ENCODE measurements at regions not wholly inside any gene's neighbourhood (a gene's known extent, or its start where the extent isn't known, plus 50 kb on each side); places are given as distances from the start of the nearest gene placed in this dataset.

- no peak overlapping the region for H2BK120ac ChIP-seq (ENCODE audit: insufficient read depth, low read length, poor library complexity)
- no peak overlapping the region for H3K14ac ChIP-seq (ENCODE audit: low read length)
- H2AFZ ChIP-seq (ENCODE audit: insufficient read depth, low read length, poor library complexity) = no peak overlapping the region
- no peaks in the 10 kb centered on the region for H3K4me1 ChIP-seq (ENCODE audit: control insufficient read depth in 1 of 2, insufficient read depth in 2 of 2, low read length in 2 of 2)
- H3K27ac ChIP-seq (ENCODE audit: low read depth, low read length) = no peak overlapping the region
- H3K36me3 ChIP-seq (ENCODE audit: control insufficient read depth in 1 of 2, insufficient read depth in 2 of 2, low read length in 2 of 2) = no peaks in the 10 kb centered on the region
- no peak overlapping the region for H3K4me2 ChIP-seq (ENCODE audit: low read length)
- no peak overlapping the region for H2AK5ac ChIP-seq (ENCODE audit: low read length)
- H4K12ac ChIP-seq (ENCODE audit: low read depth, low read length) = no peak overlapping the region
- no peak overlapping the region for H3K9ac ChIP-seq (ENCODE audit: low read length)
- no peaks in the 10 kb centered on the region for H3K79me2 ChIP-seq (ENCODE audit: control insufficient read depth, insufficient read depth, low read length, poor library complexity)
- no peaks in the 10 kb centered on the region for H3K9me3 ChIP-seq (ENCODE audit: insufficient read depth, low read depth, low read length)
- no peak overlapping the region for H2BK12ac ChIP-seq (ENCODE audit: low read length)
- WGBS (ENCODE audit: extremely low coverage, insufficient coverage, insufficient read length) = no CpG with 5 or more reads among the region's 5 CpGs
- H3K4me3 ChIP-seq (ENCODE audit: low read depth, low read length) = no peak overlapping the region
- H3K4ac ChIP-seq (ENCODE audit: low read depth, low read length) = no peak overlapping the region
- H3K27me3 ChIP-seq (ENCODE audit: insufficient read depth, low read length) = no peaks in the 10 kb centered on the region
- H4K8ac ChIP-seq (ENCODE audit: low read depth, low read length) = no peak overlapping the region
- no peaks in the 10 kb centered on the region for H3K79me1 ChIP-seq (ENCODE audit: low read length)
- no peak overlapping the region for H3K23ac ChIP-seq (ENCODE audit: low read length)
- DNase-seq = no peak
- H2BK5ac ChIP-seq (ENCODE audit: low read depth, low read length, poor library complexity) = no peak overlapping the region
- no peak overlapping the region for H4K91ac ChIP-seq (ENCODE audit: low read depth, low read length)
- H3K18ac ChIP-seq (ENCODE audit: low read length) = no peak overlapping the region
These were observed 272.8 kb downstream of the FIGN start for GRCh38 chr2:163462993-163463392.

GRCh38 chr2:163459986-163460385 lies 275.8 kb downstream of the FIGN start:
- no peak overlapping the region for H3K9ac ChIP-seq (ENCODE audit: low read length)
- H2BK12ac ChIP-seq (ENCODE audit: low read length) = no peak overlapping the region
- H3K18ac ChIP-seq (ENCODE audit: low read length) = no peak overlapping the region
- H2AK5ac ChIP-seq (ENCODE audit: low read length) = no peak overlapping the region
- no peak overlapping the region for H4K91ac ChIP-seq (ENCODE audit: low read depth, low read length)
- no CpG with 5 or more reads among the region's 9 CpGs for WGBS (ENCODE audit: extremely low coverage, insufficient coverage, insufficient read length)
- H2AFZ ChIP-seq (ENCODE audit: insufficient read depth, low read length, poor library complexity) = no peak overlapping the region
- no peak overlapping the region for H3K23ac ChIP-seq (ENCODE audit: low read length)
- no peak overlapping the region for H2BK120ac ChIP-seq (ENCODE audit: insufficient read depth, low read length, poor library complexity)
- no peak overlapping the region for H2BK5ac ChIP-seq (ENCODE audit: low read depth, low read length, poor library complexity)
- H3K4me1 ChIP-seq (ENCODE audit: control insufficient read depth in 1 of 2, insufficient read depth in 2 of 2, low read length in 2 of 2) = no peaks in the 10 kb centered on the region
- H3K27ac ChIP-seq (ENCODE audit: low read depth, low read length) = no peak overlapping the region
- H3K27me3 ChIP-seq (ENCODE audit: insufficient read depth, low read length) = no peaks in the 10 kb centered on the region
- no peak overlapping the region for H4K12ac ChIP-seq (ENCODE audit: low read depth, low read length)
- no peaks in the 10 kb centered on the region for H3K36me3 ChIP-seq (ENCODE audit: control insufficient read depth in 1 of 2, insufficient read depth in 2 of 2, low read length in 2 of 2)
- H4K8ac ChIP-seq (ENCODE audit: low read depth, low read length) = no peak overlapping the region
- no peak overlapping the region for H3K14ac ChIP-seq (ENCODE audit: low read length)
- no peak overlapping the region for H3K4me3 ChIP-seq (ENCODE audit: low read depth, low read length)
- no peaks in the 10 kb centered on the region for H3K79me2 ChIP-seq (ENCODE audit: control insufficient read depth, insufficient read depth, low read length, poor library complexity)
- no peaks in the 10 kb centered on the region for H3K9me3 ChIP-seq (ENCODE audit: insufficient read depth, low read depth, low read length)
- H3K4ac ChIP-seq (ENCODE audit: low read depth, low read length) = no peak overlapping the region
- no peak overlapping the region for H3K4me2 ChIP-seq (ENCODE audit: low read length)
- DNase-seq = no peak
- H3K79me1 ChIP-seq (ENCODE audit: low read length) = no peaks in the 10 kb centered on the region

DNA sequence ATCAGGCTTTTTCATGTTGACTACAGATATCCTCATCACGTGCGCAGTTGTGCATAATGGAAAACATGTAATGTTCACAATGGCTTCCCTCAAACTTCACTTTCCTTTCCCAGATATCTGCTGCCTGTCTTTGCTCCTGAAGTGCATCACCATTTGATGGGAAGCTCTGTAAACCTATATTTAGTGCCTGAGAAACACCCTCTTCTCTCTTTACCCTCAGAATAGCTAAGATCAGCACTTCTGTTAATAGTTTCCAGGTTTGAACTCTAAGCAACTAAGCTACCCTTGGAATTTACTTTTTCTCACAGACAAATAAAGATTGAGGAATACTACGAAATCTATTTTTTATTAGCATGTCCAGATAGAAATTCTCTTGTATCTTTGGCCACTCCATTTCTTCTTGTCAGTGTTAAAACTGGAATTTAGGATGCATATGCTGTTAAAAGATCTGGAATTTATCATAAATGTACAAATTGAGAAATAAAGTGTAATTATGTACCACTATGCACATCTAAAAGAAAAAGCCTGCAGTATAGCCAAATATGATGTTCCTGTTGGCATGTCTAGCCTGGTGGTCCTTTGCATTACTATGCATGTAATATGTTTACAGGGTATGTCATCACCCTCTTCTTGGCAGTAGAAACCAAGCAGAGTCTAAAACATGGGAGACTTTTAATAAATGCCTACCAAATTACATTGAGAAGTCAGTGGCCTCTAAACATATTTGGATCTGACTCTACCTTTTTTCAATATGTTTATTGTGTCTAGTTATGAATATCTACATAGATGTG lies 278.7 kb downstream of the FIGN start:
- Histone ChIP-seq H3K9ac (ENCODE audit: low read length) (no peak overlapping the region), H2AK5ac (ENCODE audit: low read length) (no peak overlapping the region), H3K4me1 (ENCODE audit: control insufficient read depth in 1 of 2, insufficient read depth in 2 of 2, low read length in 2 of 2) (no peaks in the 10 kb centered on the region), H3K23ac (ENCODE audit: low read length) (no peak overlapping the region), H2BK120ac (ENCODE audit: insufficient read depth, low read length, poor library complexity) (no peak overlapping the region), H3K79me1 (ENCODE audit: low read length) (no peaks in the 10 kb centered on the region), H2BK5ac (ENCODE audit: low read depth, low read length, poor library complexity) (no peak overlapping the region), H3K79me2 (ENCODE audit: control insufficient read depth, insufficient read depth, low read length, poor library complexity) (no peaks in the 10 kb centered on the region), H3K9me3 (ENCODE audit: insufficient read depth, low read depth, low read length) (no peaks in the 10 kb centered on the region), H3K14ac (ENCODE audit: low read length) (no peak overlapping the region), H3K4me2 (ENCODE audit: low read length) (no peak overlapping the region), H3K4ac (ENCODE audit: low read depth, low read length) (no peak overlapping the region), H3K36me3 (ENCODE audit: control insufficient read depth in 1 of 2, insufficient read depth in 2 of 2, low read length in 2 of 2) (no peaks in the 10 kb centered on the region), H4K8ac (ENCODE audit: low read depth, low read length) (no peak overlapping the region), H4K91ac (ENCODE audit: low read depth, low read length) (no peak overlapping the region), H3K27me3 (ENCODE audit: insufficient read depth, low read length) (no peaks in the 10 kb centered on the region), H4K12ac (ENCODE audit: low read depth, low read length) (no peak overlapping the region), H3K27ac (ENCODE audit: low read depth, low read length) (no peak overlapping the region), H3K4me3 (ENCODE audit: low read depth, low read length) (no peak overlapping the region), H2BK12ac (ENCODE audit: low read length) (no peak overlapping the region), H2AFZ (ENCODE audit: insufficient read depth, low read length, poor library complexity) (no peak overlapping the region), H3K18ac (ENCODE audit: low read length) (no peak overlapping the region)
- no CpG with 5 or more reads among the region's 3 CpGs for WGBS (ENCODE audit: extremely low coverage, insufficient coverage, insufficient read length)
- DNase-seq = no peak

DNA sequence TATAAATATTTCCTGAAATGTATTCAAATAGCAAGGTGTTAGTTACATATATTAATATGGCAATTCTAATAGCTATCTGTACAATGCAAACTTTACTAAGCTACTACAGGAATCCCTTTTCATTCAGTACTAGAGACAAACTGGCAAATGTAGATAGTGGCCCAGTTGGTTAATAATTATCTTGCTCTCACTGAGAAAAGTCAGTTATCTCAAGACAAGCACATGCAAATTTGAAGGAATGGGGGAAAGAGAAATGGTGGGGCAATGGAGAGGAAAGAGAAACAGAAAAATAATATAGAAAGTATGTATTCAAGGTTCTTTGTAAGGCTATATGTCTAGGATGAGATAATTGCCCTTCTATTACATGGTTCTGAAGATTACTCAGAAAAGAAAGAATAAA lies 280.0 kb downstream of the FIGN start:
- no peaks in the 10 kb centered on the region for H3K79me2 ChIP-seq (ENCODE audit: control insufficient read depth, insufficient read depth, low read length, poor library complexity)
- no peak overlapping the region for H3K4ac ChIP-seq (ENCODE audit: low read depth, low read length)

More for the DNA sequence above, 280.0 kb downstream of the FIGN start:
- H3K18ac ChIP-seq (ENCODE audit: low read length) = no peak overlapping the region
- no peaks in the 10 kb centered on the region for H3K4me1 ChIP-seq (ENCODE audit: control insufficient read depth in 1 of 2, insufficient read depth in 2 of 2, low read length in 2 of 2)
- no peak overlapping the region for H3K9ac ChIP-seq (ENCODE audit: low read length)
- H3K36me3 ChIP-seq (ENCODE audit: control insufficient read depth in 1 of 2, insufficient read depth in 2 of 2, low read length in 2 of 2) = no peaks in the 10 kb centered on the region
- no peak overlapping the region for H3K4me2 ChIP-seq (ENCODE audit: low read length)
- H3K27ac ChIP-seq (ENCODE audit: low read depth, low read length) = no peak overlapping the region
- H3K79me1 ChIP-seq (ENCODE audit: low read length) = no peaks in the 10 kb centered on the region
- no peak overlapping the region for H3K14ac ChIP-seq (ENCODE audit: low read length)
- H4K12ac ChIP-seq (ENCODE audit: low read depth, low read length) = no peak overlapping the region
- H3K27me3 ChIP-seq (ENCODE audit: insufficient read depth, low read length) = no peaks in the 10 kb centered on the region
- no peak overlapping the region for H3K4me3 ChIP-seq (ENCODE audit: low read depth, low read length)
- no peak overlapping the region for H4K91ac ChIP-seq (ENCODE audit: low read depth, low read length)
- H2BK12ac ChIP-seq (ENCODE audit: low read length) = no peak overlapping the region
- no peak overlapping the region for H2BK120ac ChIP-seq (ENCODE audit: insufficient read depth, low read length, poor library complexity)
- H4K8ac ChIP-seq (ENCODE audit: low read depth, low read length) = no peak overlapping the region
- H3K23ac ChIP-seq (ENCODE audit: low read length) = no peak overlapping the region
- H2AK5ac ChIP-seq (ENCODE audit: low read length) = no peak overlapping the region
- no peak for DNase-seq
- H2BK5ac ChIP-seq (ENCODE audit: low read depth, low read length, poor library complexity) = no peak overlapping the region
- no peaks in the 10 kb centered on the region for H3K9me3 ChIP-seq (ENCODE audit: insufficient read depth, low read depth, low read length)
- no peak overlapping the region for H2AFZ ChIP-seq (ENCODE audit: insufficient read depth, low read length, poor library complexity)
